Activated CD4-positive, alpha-beta T cell treated with anti-CD3 and anti-CD28 coated beads for 4 hours (primary cell): ENCODE measurements at regions not wholly inside any gene's neighbourhood (a gene's known extent, or its start where the extent isn't known, plus 50 kb on each side); places are given as distances from the start of the nearest gene placed in this dataset.

ENCODE experiments used
- DNase-seq, 2 donors: peaks; one replicate each; pipeline ENCODE4 v3.0.0-alpha.2; 2020

DNA sequence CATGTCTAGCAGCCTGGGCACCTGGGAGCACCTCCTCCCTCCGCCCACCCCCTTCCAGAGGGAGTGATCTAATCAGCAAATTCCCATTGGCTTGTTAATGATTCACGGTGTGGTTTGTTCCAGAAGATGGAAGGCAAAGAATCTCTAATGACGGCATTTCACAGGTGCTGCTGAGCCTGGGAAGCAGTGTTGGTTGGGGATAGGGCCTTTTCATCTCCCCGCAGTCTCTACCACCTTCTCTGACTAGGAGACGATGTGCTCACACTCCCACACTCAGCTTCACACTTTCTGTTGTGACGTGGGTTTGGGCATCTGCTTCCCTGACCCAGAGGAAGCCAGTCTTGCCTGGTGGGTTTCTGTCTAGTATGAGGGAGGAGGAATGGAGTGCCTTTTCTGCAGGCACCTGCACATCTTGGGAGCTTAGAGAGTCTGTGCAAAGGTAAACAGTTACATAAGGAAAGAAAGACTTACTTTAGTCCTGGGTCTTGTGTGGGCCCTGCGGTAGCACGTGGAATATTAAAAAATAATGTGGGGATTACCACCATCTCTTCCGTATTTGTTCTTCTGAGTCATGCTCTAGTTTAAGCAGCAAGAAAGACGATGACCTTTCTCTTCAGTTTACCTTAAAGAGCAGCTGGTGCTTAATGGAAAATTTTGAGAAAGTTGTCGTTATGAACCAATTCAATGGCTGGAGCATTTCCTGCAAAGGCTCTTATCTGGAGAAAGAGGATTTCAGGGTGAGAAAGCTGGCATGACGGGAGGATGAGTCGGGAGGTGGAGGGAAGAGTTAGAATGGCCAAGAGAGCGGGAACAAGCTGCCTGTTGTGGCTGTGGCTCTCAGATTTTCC, 70.6 kb upstream of the ARHGAP5 start:
- DNase-seq = no peak

- no peak for DNase-seq
Measured at GRCh38 chr14:32007755-32008362, 69.2 kb upstream of the ARHGAP5 start.

- no peak for DNase-seq
Measured at GRCh38 chr14:32008602-32009193, 68.4 kb upstream of the ARHGAP5 start.

GRCh38 chr14:32009221-32009975, 67.7 kb upstream of the ARHGAP5 start:
- DNase-seq = no peak

- DNase-seq = no peak
Measured at GRCh38 chr14:32009976-32010581, 67.0 kb upstream of the ARHGAP5 start.

DNA sequence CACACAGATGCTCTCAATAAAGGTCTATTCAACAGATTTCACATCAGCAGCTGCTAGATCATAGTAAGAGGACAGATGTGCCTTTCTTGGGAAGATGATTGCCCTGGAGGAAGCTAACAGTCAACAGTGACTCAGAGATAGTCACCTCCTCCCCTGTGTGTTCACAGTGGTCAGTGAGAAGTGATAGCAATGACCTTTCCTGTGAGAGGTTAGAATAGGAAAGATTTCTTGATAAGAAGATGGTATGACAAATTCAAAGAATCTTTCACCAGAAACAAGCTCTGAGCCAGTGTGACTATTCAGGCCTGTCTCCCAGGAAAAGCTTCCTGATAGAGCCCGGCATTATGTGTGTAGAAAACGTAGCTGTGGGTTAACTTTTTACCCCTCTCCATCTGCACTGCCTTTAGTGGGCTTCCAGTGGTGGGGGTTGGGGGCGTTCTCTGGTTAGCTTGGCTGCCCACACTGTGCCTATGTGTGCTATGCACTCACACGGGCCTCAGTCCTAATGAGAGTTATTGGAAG, 66.4 kb upstream of the ARHGAP5 start:
- no peak for DNase-seq

- DNase-seq = no peak
Measured at GRCh38 chr14:32011225-32011624, 65.9 kb upstream of the ARHGAP5 start.

DNA sequence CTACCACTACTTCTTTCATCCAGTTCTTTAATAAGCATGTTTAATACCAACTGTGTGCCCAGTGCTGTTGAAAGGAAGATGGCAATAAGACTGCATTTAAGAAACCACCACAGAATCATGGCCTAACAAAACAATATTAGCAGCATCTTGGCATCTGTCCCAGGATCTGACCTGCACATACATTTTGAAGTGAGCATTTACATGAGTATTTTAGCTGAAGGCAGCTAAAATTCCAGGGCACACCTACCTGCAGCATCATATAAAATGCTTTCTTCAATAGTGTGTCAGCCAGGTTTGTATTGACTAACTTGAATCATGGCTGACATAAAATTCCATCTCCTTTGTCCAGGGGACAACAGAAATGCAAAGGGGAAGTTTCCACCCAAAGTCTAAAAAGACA, 65.0 kb upstream of the ARHGAP5 start:
- no peak for DNase-seq

DNA sequence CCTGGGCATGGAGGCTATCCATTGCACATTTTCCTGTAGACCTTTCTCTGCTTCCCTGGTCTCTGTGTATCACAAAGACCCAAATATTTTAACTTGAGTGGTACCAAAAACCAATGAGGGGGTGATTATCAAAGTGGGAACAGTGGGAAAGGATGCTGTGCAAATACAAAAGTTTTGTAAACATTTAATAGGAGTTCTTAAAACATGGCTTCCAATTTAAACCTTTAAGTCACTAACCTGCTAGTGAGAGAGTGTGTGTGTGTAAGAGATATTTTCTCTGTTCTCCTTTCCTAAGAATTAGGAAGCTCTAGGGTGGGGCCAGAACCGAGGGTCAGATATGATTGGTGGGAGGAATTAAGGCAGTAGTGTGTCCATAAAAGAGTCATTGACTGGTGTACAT, 64.5 kb upstream of the ARHGAP5 start:
- no peak for DNase-seq

DNA sequence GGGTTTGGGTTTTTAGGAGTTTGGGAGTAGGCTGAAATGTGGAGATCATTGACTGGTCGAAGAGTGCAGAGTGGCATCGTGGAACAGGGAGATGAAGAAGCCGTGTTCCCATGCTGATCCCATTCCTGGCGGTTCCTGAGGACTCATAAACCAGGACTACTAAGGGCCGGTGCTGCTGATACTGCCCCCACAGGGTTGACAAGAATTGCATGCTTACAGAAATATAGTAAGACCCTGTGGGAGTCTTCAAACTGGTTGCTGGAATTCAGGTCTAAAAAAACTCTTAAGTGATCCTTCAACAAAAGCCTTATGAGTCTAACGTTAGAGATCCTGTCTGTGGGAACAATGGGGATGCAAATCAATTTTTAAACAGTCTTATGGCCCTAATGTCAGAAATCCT, 64.0 kb upstream of the ARHGAP5 start:
- no peak for DNase-seq

DNA sequence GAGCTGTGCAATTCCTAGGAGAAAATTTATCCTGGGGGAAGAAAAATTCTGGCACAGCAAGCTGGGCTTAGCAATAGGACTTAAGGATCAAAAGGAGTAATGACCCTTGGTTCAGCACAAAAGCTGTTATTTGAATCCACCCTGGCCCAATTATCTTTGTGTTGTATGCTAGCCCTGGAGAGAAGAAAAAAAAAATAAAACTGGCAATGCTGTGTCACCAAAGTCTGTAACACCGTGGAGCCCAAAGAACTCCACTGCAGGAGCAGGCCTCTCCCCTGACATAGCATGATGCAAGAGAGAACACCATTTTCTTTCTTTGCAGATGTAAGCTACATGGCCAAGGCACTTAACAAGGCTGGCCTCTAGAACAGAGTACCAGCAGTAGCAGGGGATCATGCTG, 63.0 kb upstream of the ARHGAP5 start:
- no peak for DNase-seq

DNA sequence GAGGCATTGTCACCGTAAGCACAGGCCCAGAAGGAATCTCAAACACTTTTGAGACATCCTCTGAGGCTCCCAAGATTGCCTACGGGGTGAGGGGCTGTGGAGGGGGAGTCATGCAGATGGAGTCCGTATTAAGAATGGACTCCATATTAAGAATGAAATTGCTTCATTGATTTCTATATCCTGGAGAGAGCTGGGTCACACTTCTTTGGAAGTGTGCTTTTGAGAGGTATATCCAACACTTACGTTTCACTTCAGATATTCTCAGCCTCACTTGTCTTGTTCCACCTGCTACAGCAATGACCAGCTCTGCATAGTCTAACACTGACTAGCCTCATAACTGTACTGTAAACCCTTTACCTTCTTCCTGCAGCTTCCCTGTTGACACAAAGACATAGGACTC, 62.6 kb upstream of the ARHGAP5 start:
- DNase-seq = no peak

- no peak for DNase-seq
Measured at GRCh38 chr14:32015166-32015565, 61.9 kb upstream of the ARHGAP5 start.

DNA sequence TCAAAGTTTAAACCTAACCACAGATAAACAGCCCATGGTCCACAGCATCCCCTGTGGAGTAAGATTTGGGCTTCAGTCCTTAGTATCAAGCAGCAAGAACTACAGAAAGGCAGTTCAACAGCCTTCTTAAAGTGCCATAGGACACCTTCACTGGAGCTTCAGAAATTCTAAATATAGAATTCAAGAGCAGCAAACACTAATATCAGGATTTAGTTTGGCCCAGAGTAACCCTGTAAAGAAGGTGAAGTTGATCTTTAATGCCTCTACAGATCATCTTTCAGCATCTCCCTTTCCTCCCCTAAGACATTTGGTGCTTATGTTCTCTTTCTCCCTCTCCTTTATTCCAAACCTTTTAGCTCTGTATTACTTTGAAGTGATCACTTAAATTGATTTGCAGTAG, 59.5 kb upstream of the ARHGAP5 start:
- DNase-seq = no peak

DNA sequence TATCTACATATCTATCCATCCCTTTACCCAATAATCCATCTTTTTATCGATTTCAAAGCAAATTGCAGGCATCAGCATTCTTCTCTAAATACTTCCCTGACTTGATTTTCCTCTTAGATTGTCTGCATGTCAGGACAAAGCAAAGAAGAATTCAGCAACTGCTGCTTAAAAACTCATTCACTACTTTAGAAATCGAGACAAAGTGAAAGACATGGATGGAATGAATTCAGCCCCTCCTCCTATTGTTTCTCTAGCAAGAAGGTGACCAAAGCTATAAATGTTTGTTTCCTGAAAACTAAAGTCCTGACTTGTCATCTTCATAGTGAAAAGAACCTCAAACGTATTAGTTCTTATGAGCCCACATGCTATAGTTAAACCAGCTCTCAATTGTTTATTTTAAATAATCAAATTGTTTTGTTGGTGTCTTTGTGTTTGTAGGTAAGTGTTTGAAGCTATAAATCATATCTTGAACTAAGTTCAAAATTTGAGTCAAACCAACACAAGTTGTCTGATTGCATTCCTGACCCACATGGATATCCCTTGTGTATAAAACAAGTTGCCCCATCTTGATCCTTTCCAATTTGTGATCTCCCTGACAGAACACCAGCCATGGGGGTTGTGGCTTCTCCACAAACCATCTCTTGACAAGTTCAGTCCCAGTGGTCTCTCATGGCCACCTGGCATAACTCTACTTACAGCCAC, 58.6 kb upstream of the ARHGAP5 start:
- no peak for DNase-seq

DNA sequence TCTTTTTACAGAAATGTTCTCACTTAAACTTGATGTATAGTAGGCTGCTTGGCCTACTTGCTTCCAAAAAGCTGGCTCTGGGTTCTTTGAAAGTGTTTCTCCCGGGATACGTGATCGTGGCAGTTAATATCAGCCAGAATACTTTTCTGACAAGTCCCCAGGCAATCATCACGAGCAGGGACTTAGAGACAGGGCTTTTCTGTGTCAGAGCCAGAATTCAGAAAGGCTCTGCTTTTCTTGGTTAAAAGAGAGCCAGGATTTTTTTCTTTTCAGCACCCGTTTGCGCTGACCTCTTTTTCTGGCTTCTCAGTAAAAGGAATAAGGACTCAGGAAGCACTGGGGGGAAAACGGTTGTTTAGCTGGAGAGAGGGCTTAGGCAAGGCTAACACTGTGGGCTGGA, 57.8 kb upstream of the ARHGAP5 start:
- no peak for DNase-seq

DNA sequence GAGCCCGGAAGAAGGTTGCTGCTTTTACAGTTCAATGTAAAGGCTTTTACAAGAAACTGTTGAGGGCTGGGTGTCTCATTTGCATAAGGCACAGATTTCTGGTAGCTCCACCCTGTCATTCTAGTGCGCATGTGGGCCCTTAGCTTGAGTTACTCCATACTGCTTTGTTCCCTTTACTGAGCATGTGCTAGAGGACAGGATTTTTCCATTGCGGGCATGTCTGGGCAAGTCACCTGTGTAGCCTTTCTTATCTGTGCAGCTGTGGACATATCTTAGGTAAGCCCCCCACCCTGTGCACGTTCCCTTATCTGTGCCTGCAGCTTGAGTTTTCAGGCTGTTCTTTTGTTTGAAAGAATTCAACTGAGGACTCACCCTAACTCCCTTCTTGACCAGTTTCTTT, 56.2 kb upstream of the ARHGAP5 start:
- DNase-seq = no peak

GRCh38 chr14:32021341-32021740, 55.8 kb upstream of the ARHGAP5 start:
- no peak for DNase-seq

- DNase-seq = no peak
Measured at GRCh38 chr14:32022525-32022924, 54.6 kb upstream of the ARHGAP5 start.

DNA sequence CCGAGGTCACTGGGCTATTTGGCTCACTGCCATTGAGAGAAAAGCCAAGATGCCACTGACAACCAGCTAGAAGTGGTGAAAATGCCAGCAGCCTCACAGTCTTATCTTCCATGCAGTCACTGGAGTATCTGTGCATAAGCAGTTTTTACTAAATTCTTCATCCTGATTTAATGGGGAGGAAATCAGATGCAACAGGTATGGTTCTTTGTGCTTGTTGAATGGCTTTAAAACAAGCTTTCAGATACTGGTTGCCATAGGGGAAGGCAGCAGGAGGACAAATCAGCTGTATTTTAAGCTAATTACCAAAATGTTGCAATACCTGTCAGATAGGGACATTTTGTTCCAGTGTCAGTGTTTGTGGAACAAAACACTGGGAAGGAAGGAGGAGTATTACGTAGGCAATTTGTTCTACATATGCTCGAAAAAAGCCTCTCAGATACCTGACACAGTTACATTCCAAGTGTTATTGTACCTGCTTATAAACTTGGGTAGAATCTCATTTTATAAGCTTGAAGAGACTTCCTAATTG, 54.1 kb upstream of the ARHGAP5 start:
- DNase-seq = no peak

GRCh38 chr14:32023540-32023939, 53.6 kb upstream of the ARHGAP5 start:
- DNase-seq = no peak
